SH-SY5Y (cell line): ENCODE measurements at regions not wholly inside any gene's neighbourhood (a gene's known extent, or its start where the extent isn't known, plus 50 kb on each side); places are given as distances from the start of the nearest gene placed in this dataset.
A peak's percentile ranks its signal among the peaks of the same experiment; 100 is the strongest.

Experiments used
- GATA2 ChIP-seq: IDR thresholded peaks from 2 replicates; pipeline ENCODE4 v1.6.1; 2011; ENCODE audit warnings: mild to moderate bottlenecking, low read depth, low read length
- GATA3 ChIP-seq: IDR thresholded peaks from 2 replicates; pipeline ENCODE4 v1.6.1; 2011; ENCODE audit warnings: low read depth, mild to moderate bottlenecking, low read length, moderate library complexity

DNA sequence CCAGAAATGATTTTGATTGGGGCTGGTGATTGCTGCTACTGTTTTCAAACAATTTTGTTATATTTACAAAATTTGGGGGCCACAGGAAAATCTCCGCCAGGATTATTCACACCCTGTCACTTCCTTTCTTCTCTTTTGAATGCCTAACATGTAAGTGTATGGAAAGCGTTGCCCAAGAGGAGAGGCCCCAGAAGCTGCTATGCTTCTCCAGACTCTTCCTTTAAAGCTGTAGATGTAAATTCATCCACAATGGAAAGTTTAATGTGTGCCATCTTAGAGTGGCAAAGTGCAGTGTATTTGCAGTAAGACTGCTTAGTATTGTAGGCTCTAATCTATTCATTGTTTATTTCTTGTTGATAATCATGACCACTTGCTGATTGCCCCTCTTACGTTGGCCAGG, 136.7 kb upstream of the LRIG3 start:
- TF ChIP-seq GATA2 (no peak), GATA3 (no peak)

DNA sequence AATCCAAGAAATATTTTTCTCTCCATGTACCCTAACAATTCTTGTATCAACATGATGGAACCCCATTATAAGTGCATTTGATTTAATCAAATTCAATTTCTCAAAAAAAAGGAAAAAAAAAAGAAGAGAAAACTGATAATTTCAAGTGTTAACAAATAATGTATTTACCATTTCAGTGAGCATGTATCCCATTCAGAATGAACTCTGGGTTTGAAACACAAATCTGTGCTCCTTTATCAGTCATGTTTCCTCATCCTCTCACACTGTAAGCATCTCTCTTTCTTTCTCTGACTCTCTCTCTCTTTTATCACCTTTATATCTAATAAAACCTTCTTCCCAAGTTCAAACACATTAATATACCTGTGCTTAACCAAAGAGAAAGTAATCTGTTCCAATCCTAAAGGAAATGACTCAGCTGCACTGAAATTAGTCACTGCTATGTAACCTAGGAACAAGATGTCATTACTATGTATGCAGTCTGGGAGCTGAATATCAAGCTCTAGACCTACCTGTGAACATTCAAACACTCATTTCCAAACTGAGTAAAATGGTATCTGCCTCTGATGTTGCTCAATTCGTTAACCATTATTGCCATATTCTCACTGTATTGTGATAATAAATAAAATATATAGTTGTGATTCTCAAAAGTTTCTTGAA, 135.0 kb upstream of the LRIG3 start:
- TF ChIP-seq GATA3 = no peak
- no peak for TF ChIP-seq GATA2

DNA sequence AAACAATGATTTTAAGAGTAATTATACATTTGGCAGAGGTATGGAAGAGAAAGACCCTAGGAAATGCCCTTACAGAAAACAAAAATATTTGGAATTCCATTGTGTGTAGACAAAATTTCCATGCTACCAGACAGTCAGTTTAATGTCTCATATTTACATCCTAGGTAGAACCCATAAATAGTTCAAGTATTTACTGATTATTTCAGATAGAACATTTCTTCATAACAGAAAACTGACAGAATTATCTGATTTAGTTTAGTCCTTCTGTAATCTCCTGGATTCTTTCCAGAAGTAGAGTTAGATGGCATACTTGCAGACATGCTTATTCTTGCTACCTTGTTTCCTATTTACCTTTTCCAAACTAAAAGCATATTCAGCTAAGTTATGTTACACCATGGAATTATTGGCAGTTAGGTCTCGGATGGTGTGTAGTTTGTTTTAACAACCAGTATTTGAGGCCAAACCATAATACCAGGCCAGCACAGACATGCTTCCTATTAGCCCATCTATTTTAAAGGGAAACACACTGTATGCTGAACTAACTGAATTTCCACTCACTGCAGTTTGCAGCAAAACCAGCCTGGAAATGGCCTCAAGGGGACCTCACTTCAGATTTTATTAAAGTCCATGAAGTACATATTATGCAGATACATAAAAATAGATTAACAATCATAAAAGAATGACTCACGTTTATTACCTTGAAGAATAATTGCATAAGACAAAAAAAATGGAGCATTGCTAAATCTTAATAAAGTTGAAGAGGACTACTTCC, 126.6 kb upstream of the LRIG3 start:
- TF ChIP-seq GATA2 (no peak), GATA3 (no peak)

DNA sequence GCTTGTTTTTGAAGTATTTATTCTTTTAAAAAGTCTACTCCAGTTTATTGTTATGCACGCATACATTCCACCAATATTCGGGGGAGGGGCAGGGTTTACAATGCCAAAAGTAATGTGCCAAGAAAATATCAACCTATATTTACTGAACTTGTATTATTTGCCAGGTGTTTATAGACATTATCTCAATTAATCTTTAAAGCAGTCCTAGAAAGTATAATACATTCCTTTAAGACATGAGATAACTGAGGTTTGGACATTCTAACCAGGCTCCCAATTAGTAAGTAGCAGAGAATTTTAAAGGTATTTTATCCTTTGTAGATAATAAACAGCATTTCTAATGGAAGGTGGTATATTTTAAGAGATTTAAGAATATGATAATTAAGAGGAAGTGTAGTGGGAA, 124.5 kb upstream of the LRIG3 start:
- TF ChIP-seq GATA2 = no peak
- no peak for TF ChIP-seq GATA3

DNA sequence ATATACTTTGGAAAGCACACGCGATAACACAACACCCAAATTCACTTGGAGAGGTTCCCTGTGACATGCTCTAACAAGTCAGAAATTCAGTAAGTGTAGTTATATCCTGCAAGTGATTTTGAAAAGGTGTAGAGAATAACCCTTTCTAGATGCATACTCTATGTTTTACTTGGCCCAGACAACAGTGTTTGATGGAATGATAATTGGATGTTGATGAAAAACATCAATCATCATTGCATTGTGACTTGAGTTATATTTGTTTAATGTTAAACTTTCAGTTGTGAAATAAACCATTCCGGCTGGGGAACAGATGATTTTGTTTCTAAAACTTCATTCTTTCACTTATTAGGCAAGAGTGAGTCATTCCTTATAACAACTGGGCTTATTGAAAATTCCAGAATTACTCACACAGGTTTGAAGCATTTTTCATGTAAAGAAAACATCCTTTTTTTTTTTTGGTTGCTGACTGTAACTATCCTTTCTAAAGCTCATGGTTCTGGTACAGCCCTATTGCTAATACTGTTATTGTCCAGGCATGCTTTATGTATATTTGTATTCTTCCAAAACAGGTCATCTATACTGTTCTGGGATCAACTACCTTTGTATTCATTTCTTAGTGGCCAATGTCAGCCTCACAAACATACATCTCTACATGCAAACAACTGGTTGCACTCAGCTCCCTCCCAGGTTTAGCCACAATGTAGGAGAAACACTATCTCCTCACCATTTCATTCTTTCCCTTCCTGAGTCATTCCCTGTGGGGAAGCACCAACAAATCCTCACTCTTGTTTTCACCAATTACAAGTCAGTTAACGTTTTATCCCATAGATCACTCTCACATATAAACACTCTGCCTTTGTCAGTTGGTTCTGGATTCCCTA, 121.2 kb upstream of the LRIG3 start:
- TF ChIP-seq GATA3 (no peak), GATA2 (no peak)

DNA sequence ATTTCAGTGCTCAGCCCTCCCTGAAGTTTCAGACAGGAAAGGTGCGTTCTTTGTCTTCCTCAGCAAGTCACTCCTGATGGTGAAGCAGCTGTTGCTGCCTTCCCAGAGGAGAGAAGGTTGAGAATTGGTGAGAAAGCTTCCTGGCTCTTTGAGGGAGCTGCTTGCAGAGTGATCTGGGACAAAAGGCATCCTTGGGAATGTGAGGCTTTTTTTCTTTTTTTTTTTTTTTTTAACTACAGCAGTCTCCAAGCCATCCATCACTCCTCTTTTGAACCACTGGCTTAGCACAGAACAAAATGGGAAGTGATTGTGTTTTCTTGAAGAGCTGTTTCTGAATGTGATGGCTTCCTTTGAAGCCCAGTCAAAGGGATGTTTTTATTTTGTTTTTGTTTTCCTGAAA, 120.4 kb upstream of the LRIG3 start:
- TF ChIP-seq GATA2 (no peak), GATA3 (no peak)

DNA sequence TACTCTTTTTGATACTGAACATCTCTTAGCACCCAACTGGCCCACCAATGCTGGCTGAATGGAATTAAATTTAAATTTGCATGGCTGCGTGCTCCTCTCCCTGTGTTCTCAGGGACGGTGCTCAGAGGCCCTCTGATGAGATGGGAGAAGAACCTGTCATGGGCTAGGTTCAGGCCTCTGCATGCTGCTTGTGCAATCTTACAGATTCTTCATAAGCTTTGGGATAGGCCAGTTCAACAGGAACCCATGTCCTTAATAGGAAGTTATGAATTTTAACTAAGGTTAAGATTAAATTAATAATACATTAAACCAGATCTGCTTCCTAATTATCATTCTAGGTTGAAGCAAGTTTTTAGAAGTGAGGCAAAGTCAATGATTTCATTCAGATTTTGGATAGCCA, 119.7 kb upstream of the LRIG3 start:
- TF ChIP-seq GATA2 = no peak
- no peak for TF ChIP-seq GATA3

DNA sequence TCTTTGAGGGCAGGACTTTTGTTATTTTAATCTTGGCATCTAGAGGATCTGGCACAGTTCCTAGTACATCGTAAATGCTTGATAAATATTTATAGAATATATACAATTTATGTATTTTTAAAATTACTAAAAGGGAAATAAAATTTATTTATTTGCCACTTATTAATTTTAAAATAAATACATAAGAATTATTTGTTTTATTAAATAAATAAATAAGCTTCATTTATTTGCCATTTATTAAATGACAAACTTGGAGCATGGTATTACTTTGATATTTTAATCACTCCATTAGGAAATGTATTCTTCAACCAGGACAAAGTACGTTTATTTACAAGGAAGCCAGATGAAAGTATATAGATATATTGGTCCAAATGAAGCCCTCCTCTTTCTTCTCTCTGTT, 118.7 kb upstream of the LRIG3 start:
- TF ChIP-seq GATA2 = no peak
- TF ChIP-seq GATA3 = no peak

DNA sequence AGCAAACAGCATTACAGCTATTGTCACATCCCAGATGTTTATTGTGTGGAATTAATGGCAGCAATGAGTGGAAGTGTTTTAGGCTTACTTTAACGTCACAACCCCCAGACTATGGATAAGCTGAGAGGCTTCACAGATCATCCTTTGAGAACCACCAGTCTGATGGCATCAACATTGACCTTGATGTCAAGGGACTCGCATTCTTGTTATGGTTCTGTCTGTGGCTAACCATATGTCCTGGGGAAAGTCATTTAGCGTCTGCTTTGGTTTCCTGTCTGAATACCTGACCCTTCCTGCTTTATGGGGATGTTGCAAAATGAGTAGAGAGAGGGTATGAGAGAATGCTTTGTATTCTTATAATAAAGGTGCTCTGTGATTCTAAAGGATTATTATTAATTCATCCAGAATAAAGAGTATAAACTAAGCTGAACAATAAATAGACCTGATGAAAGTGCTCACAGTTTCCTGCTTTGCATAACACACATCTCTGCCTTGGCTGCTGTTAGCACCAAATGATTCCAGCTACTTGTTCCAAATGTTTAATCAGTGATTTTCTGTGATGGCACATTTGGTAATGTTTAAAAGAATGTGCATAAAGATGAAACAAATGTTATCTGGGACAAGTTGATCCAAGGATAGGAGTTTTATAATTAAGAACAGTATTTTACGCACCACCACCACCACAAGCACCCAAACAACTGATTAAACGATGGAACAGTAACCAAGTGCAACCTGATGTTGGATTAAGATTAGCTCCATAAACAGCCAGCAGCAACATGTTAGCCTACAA, 116.9 kb upstream of the LRIG3 start:
- TF ChIP-seq GATA3 (no peak), GATA2 (0 out of 2 replicates have a peak, but pooled peaks have one; percentile 18)

DNA sequence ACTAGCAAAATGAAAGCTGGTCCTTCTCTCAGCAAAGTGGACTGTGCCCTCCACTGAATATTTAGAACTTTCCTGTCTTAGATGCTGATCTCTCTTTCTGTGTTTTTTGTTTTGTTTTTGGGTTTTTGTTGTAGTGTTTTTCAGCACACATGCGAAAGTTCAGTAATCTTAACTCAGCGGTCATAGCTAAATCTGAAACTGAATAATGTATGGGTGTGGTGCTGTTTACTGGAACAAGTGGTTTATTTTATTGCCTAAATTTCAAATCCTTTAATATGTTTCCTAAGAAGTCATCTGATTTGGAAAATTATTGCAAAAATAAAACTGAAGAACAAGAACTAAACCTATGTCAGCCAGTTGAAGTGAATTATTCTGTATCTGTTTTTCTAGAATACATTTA, 116.0 kb upstream of the LRIG3 start:
- no peak for TF ChIP-seq GATA3
- TF ChIP-seq GATA2 = no peak

DNA sequence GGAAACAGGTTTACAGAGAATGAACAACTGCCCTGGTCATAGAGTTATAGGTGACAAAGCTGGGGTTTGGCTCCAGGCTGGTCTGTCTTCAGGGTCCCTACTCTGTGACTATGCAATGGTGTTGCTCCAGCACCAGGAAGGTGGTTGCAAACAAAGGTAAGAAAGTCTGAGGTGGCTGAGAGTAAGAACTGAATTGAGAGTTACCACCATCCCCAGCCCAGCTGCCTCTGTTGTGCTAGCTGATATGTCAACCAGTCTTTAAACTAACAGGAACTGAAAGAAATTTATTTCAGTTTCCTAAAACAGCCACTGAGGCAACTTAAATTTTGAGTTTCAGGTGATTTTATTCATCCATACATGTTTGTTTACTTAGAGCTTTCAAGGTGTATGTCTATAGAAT, 111.0 kb upstream of the LRIG3 start:
- no peak for TF ChIP-seq GATA3
- no peak for TF ChIP-seq GATA2

DNA sequence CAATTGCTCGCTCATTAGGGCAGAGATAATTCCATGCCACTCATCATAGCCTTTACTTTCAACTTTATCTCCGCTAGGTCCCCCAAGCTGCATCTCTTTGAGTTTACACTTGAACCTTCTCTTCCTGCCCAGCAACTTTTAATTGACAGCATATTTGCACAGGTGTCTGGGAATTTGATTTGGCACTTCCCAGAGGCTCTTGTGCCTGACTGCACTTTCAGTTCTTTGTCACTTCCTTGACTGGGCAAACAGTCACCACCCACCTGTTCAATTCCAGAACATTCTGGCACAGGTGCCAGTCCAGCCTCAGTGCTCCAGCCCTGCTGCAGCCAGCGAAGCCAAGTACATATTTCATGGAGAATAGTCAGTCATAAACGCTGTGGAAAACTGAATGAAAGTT, 110.1 kb upstream of the LRIG3 start:
- TF ChIP-seq GATA2 (no peak), GATA3 (no peak)

DNA sequence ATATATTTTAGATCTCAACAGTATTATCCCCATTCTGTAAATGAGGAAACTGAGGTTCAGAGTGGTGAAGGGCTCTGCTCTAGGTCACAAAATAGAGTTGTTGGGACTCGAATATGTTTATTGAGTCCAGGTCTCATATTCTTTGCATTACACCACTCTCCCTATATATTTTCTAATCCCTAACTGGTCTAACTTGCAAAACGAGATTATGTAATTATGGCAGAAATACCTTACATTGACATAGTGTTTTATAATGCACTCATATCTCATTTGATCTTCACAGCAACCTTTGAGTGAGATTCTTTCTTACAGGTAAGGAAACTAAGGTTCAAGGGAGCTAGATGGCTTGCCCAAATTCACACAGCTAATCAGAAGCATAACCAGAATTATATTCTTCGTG, 106.9 kb upstream of the LRIG3 start:
- no peak for TF ChIP-seq GATA2
- no peak for TF ChIP-seq GATA3

DNA sequence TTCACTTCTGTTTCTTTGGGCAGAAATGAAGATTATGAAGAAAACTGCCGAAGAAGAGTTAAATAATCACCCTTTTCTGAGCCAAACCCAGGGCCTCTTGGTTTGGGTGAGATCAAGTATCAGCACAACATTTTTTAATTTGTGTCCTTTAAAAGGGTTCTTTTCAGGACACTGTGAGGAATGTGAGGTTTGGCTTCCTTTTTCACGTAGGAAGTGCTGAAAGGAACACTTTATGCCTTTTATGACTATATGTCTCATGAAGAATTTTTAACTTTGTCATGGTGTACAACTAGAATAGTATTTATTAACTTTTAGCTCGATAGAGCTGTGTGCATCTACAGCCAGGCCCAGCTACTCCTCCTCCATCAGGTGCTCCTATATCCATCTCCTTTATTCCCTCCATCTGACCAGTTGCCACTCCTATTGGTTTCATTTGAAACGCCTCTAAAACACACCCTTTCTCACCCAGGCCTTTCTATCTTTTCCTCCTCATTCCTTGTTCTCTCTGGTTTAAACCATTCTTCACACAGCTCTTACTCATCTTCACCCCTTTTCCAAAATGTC, 103.6 kb upstream of the LRIG3 start:
- TF ChIP-seq GATA3 (no peak), GATA2 (no peak)
